Endothelial cell (in vitro differentiated cells): ENCODE measurements at regions not wholly inside any gene's neighbourhood (a gene's known extent, or its start where the extent isn't known, plus 50 kb on each side); places are given as distances from the start of the nearest gene placed in this dataset.
A peak's percentile ranks its signal among the peaks of the same experiment; 100 is the strongest.

Experiments used
- DNase-seq: peaks from one replicate; pipeline ENCODE4 v3.0.0; 2021; ENCODE audit warnings: low spot score
- H3K27ac Mint-ChIP-seq: one replicate; pipeline ENCODE4 v1.8.0; 2021; ENCODE audit warnings: mixed read lengths, inconsistent platforms; ENCODE audit not compliant: unreplicated experiment
- H3K27me3 Mint-ChIP-seq: one replicate; pipeline ENCODE4 v1.8.0; 2021; ENCODE audit warnings: mild to moderate bottlenecking, moderate library complexity, mixed read lengths, inconsistent platforms; ENCODE audit not compliant: unreplicated experiment
- H3K36me3 Mint-ChIP-seq: one replicate; pipeline ENCODE4 v1.8.0; 2021; ENCODE audit warnings: mild to moderate bottlenecking, low read depth, mixed read lengths, inconsistent platforms; ENCODE audit not compliant: unreplicated experiment
- H3K4me1 Mint-ChIP-seq: one replicate; pipeline ENCODE4 v1.8.0; 2021; ENCODE audit warnings: mild to moderate bottlenecking, mixed read lengths, inconsistent platforms; ENCODE audit not compliant: unreplicated experiment
- H3K4me3 Mint-ChIP-seq: one replicate; pipeline ENCODE4 v1.8.0; 2021; ENCODE audit warnings: mild to moderate bottlenecking, mixed read lengths, inconsistent platforms; ENCODE audit not compliant: unreplicated experiment
- H3K9me3 Mint-ChIP-seq: one replicate; pipeline ENCODE4 v1.8.0; 2021; ENCODE audit warnings: mixed read lengths, inconsistent platforms; ENCODE audit not compliant: unreplicated experiment
- CTCF ChIP-seq: fragments of 200-600 bp; sonication (generic); IDR thresholded peaks from one replicate; pipeline ENCODE4 v1.5.0; 2021; ENCODE audit warnings: antibody characterized with exemption; ENCODE audit not compliant: unreplicated experiment

DNA sequence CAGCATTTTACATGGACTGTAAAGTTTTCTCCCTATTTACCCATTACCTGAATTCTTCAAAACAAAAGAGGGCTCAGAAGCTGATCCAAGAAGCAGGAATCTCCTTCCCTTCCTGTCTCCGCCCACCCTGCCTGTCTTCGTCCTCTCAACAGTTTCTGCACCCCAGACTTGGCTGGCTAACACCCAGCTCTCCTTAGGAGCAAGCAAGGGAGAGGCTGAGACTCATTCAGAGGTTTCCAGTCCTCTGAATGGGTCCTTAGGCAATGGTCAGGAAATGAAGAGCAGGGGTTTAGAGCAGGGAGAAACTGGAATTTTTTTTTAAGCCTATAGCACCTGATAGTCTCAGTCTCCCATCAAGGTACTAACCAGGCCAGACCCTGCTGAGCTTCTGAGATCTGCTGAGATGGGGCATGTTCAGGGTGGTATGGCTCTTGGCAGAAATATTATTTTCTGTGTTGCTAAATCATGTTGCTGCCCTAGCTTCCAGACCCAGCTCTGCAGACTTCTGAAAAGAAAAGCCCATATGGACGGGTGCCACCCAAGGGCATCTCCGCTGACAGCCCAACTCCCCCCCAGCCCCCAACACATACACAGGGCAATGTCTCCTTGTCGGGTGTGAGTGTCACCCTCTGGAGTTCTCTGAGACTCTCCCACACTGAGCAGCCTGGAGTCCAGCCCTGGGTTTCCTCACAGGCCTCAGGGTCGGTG is 74.6 kb upstream of the CD93 start:
- Mint-ChIP-seq H3K36me3 (peaks cover 2% of the 10 kb centered on the region), H3K9me3 (no peaks in the 10 kb centered on the region), H3K27me3 (peaks cover 5% of the 10 kb centered on the region), H3K4me3 (no peak overlapping the region), H3K4me1 (peaks cover 43% of the 10 kb centered on the region), H3K27ac (peak overlapping the region; percentile 75)
- TF ChIP-seq CTCF = no peak
- no peak for DNase-seq

DNA sequence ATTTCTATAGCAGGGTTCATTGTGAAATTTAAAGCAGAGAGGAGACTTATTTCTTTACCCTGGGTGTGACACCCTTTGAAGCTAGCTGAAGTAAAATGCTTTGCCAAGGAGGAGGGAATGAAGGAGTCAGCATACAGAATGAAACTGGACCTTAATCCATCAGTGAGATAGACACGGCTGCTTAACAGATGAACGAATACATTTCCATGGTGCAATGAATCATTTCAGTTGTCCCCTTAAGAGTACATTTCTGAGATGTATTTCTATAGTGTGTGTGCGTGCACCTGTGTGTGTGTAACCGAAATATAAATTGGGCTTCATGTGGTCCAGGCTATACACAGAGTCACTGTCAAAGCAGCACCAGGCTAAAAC is 73.8 kb upstream of the CD93 start:
- TF ChIP-seq CTCF = no peak
- DNase-seq = no peak
- H3K27ac Mint-ChIP-seq = peak overlapping the region; percentile 75
- H3K4me3 Mint-ChIP-seq = peak overlapping the region; percentile 74
- no peaks in the 10 kb centered on the region for H3K9me3 Mint-ChIP-seq
- H3K4me1 Mint-ChIP-seq = peaks cover 36% of the 10 kb centered on the region
- peaks cover 2% of the 10 kb centered on the region for H3K36me3 Mint-ChIP-seq
- peaks cover 5% of the 10 kb centered on the region for H3K27me3 Mint-ChIP-seq

- Mint-ChIP-seq H3K27me3 (peaks cover 5% of the 10 kb centered on the region), H3K4me1 (peaks cover 40% of the 10 kb centered on the region), H3K27ac (peak overlapping the region; percentile 77), H3K36me3 (peaks cover 2% of the 10 kb centered on the region), H3K9me3 (no peaks in the 10 kb centered on the region), H3K4me3 (peak overlapping the region; percentile 74)
- no peak for DNase-seq
- TF ChIP-seq CTCF = no peak
Observed at GRCh38 chr20:23159256-23159946, 73.3 kb upstream of the CD93 start.

- DNase-seq = no peak
Observed at GRCh38 chr20:23157734-23158133, 71.6 kb upstream of the CD93 start.

More at GRCh38 chr20:23157734-23158133, 71.6 kb upstream of the CD93 start:
- Mint-ChIP-seq H3K36me3 (peaks cover 2% of the 10 kb centered on the region), H3K27ac (no peak overlapping the region), H3K27me3 (peaks cover 1% of the 10 kb centered on the region), H3K4me3 (no peak overlapping the region), H3K9me3 (no peaks in the 10 kb centered on the region), H3K4me1 (peaks cover 40% of the 10 kb centered on the region)
- TF ChIP-seq CTCF = no peak
